Fibroblast of skin of right quadriceps (primary cell): ENCODE measurements at regions not wholly inside any gene's neighbourhood (a gene's known extent, or its start where the extent isn't known, plus 50 kb on each side); places are given as distances from the start of the nearest gene placed in this dataset.

Experiments
- DNase-seq: peaks from one replicate; pipeline ENCODE4 v3.0.0-alpha.2; 2013

DNA sequence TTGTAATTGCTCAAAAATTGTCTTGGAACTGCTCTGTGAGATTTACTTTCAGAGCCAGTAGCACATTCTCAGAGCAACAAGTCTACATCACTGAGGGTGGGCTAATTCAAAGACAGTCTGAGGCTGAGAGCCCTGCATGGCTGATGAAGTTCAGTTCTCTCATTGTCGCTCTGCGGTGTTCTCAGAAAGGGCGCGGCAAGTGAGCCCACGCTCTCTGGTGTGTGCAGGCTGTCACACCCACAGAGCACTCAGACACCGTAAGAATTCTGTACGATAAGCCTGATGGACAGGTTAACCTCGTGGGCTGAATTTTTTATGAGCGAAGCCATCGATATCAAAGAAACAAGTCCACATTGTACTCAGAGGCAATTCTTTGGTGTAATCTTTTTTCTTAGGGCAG lies 557.8 kb downstream of the HACE1 start:
- no peak for DNase-seq

DNA sequence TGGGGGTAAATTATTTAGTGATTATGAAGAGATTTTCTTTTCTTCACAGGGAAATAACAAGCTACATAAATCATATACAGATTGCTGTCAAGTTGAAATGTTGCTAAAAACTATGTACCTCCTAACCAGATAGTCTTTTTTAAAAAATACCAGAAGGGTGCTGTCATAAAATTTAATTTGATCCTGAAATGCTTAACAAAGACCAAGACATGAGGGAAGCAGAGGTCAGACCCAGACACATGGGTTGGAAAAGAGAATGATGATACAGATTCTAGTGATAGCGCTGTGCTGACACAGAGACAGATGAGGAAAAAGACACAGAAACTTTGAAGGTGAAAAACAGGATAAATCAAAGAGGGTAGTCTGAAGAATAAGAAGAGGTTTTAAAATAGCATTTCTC lies 573.1 kb downstream of the HACE1 start:
- no peak for DNase-seq

DNA sequence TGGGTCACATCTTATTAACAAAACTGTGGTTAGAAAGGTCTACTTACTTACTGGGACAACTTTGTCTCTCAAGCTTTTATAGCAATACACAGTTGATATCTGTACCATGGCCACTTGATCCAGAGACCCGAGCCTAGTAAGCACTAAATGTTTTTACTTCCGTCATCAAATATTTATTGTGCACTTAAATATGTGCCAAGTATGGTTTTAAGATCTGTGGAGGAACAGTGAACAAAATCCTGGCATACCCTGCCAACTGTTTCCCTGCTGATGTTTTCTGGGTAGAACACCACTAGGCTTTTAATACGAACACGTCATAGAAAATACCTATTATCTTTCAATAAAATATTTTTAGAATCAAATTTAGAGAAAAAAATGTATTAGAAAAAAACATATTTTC lies 574.8 kb downstream of the HACE1 start:
- no peak for DNase-seq

DNA sequence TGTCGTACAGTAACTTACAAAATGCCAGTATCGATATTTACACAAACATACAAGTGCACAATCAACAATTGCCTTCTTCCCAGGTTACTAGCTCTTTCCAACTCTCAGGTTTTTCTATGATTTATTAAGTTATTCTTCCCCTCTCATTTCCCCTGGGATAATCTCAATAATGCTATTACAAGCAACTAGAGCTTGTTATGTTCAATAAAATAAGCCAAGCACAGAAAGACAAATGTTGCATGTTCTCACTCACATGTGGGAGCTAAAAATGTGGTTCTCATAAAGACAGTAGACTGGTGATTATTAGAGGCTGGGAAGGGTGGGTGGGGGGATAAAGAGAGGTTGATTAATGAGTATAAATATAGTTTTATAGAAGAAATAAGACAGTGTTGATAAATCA lies 577.1 kb downstream of the HACE1 start:
- DNase-seq, result no peak

DNA sequence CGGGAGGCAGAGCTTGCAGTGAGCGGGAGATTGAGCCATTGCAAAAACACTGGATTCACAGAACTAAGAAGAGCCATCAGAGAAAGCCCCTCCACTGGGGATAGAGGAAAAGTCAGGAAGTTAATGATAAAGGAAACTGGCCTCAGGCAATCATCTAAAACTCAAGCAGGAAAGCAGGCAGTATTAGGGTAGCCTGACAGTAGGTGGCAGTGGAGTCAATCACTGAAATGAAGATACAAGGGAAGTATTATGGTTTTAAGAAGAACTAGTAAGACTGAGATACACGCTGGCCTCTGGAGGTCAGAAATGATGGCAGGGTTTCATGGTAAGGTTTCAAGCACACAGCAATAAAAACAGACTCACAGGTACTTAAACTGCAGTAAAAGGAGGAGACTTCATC lies 578.3 kb downstream of the HACE1 start:
- no peak for DNase-seq

DNA sequence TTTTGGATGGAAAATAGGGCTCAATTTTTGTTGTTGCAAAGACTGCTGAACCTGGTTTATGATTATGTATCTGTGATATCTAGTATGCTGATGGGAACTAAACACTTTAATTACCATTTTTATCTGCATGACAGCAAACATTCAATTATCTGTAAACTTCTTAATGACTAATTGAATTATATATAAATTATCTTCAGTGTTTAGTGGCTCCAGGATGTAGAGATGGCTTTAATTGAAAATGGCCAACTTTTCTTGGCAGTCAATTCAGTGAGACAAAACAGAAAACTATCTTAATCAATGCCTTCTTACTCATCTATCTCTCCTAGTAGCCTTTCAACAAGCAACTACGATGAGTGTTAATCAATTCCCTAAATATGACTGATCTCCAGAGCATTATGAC lies 591.3 kb downstream of the HACE1 start:
- DNase-seq, result no peak

DNA sequence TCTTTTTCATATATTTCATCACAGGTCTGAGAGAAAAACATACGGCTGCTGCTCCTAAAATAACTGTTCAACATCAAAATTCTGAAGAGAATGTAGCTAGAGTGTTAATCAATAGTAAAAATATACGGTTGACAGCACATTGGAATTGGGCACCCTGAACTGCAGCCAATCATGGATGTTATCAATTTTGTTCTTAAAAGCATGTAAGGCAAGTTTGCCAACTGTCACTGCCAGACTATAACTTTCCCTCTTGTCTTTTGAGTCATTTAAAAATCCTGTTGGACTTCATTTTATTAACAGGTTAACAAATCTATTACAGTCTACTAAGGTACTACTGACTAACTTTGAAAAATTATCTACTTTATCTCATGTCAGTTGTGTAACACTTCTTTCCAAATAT lies 592.8 kb downstream of the HACE1 start:
- no peak for DNase-seq

DNA sequence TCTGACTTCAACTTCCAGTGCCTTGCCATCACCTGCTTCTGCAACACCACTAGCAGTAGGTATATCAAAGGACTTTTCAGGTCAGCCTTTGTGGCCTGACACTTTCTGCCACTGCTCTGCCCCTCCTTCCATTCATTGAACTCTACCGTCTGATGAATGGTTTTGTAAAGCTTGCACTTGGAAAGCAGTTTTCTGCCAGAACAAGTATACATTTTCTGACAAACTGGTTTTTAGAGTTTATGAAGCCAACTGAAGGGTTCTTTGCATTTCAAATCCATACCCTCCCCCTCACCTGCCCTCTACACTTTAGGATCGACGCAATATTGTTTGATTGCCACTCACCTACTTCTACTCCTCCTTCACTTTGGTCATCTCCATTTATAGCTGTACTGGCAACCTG lies 603.1 kb downstream of the HACE1 start:
- no peak for DNase-seq

DNA sequence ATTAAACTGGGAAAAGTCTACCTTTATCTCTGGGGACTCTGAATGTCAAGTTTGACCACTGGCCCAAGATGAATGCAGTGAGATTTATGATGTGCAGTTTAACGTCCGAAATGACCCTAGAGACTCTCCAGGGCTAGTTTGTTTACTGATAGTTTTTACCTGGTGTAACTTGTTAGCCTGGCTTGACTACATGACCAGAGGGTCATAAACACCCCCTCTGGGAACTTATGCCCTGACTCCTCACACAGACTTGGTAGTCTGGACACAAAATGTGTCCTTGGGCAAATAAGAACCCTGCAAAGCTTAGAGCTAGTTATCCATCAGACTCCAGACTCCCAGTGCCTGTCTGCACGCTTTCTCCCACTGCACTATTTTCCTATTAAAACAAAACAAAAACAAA lies 606.5 kb downstream of the HACE1 start:
- no peak for DNase-seq

DNA sequence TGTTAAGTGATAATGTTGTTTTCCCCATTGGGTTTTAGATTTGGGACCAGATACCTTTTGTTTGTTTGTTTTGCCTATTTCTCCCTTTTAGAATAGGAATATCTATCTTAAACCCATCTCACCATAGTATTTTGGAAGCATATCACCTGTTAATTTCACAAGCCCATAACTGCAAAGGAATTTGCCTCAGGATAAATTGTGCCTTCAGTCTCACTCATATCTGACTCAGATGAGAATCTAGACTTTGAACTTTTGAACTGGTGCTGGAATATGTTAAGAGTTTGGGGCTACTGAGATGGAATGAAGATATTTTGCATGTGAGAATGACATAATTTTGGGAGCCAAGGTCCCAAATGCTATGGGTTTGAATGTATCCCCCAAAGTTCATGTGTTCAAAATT lies 607.4 kb downstream of the HACE1 start:
- no peak for DNase-seq

DNA sequence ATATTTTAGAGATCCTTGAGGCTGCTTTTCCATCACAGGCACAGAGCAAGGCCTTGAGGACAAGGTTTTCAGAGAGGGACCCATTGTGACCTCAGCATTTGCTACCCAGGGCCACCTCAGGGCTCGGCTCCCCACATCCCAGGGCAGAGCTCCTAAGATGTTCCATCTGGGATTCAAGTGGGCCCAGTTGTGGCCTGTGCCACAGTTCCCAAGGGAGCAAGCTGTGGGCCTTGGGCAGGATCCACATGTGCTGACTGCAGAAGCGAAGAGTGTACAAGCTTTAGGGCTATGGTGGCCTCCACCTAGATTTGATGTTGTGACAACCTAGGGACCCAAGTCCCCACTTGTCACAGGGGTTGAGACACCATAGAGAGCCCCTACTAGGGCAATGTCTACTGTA lies 608.1 kb downstream of the HACE1 start:
- DNase-seq, result no peak

DNA sequence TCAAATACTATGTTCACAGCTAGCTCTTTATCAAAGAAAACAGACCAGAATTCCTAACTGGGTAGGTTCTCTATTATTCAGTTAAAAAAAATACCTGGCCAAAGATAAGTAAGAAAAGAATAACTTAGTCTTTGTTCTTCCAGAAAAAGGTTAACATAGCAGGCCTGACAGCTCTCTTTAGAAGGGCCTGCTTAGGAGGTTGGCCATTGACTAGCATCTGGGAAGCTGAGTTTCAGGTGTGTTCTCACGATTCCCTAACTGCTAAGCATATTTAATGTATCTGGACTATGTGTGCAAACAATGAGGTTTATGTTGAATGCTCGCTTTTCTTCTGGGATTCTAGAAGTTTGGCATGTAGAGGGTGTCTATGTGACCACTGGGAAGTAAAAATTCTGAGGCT lies 618.9 kb downstream of the HACE1 start:
- DNase-seq, result no peak

DNA sequence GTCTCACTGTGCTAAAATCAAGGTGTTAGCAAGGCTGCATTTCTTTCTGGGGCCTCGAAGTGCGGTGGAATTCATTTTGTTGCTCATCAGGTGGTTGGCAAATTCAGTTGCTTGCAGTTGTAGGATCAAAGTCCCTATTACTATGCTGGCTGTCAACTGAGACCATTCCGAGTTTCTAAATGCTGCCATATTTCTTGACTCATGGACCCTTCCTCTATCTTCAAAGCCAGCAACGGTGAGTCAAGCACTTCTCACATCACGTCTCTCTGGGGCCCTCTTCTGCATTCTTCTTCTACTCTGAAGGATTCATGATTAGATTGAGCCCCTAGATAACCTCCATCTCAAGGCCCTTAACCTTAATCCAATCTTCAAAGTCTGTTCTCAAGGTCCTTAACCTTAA lies 619.7 kb downstream of the HACE1 start:
- no peak for DNase-seq

DNA sequence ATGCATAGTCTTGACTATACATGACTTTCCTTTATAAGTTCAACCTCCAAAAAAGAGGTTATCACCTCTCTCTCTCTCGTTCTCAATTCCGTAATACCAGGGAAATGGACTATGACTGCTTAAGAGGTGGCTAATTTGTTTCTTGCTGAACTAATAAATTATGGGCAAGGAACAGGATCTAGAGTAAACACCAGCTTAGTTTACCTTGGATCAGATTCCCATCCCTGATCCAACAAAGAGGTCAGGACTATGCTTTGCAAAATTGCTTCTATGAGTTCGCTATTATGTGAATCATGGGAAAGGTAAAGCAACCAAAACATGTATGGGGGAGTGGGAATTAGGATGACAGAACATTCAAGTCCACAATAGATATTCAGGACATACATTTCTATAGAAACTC lies 630.7 kb downstream of the HACE1 start:
- no peak for DNase-seq

DNA sequence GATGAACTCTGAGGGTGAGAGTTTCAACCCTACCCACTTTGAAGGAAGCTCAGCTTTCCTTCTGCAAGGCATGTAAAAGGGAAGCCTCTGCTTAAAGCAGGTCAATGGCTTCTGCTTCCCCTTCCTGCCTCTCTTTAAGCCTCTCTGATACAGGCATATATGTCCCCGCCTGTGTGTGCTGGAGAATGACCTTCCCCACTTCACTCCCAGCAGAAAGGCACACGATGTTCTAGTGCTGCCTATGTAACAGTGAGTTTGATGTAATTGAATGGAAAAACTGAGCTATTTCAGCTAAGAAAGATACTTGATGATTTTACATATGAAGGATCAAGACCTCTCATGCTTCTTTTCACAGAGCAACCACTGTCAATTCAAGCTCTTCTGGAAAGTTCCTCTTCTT lies 632.2 kb downstream of the HACE1 start:
- no peak for DNase-seq

DNA sequence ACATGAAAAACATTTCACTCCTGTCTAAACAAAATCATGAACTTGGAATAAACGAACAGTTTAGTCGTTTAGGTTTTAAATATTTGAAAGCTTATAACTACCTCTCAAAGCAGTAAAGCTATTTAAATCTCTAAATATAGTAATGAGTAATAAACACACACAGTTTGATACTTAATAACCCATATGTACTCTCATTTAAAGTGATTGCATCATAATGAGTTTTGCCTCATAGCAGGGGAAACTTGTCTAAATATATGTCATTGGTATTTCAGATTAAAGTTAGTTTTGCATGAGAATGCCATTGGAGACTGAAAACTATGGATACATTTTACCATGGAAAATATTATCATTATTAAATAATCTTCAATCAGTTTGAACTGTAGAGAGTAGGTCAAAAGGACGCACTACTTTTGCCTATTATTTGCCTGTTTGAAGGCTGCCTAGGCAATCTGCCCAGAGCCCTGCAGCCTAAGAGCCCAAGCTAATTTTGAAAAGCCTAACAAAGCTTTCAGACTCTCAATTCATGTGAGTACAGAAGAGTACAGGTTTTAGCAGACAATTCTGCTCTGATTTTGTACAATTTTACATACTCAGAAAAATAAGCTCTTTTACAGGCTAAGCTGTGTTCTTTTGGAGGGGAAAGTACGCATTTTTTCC lies 632.8 kb downstream of the HACE1 start:
- DNase-seq, result no peak

DNA sequence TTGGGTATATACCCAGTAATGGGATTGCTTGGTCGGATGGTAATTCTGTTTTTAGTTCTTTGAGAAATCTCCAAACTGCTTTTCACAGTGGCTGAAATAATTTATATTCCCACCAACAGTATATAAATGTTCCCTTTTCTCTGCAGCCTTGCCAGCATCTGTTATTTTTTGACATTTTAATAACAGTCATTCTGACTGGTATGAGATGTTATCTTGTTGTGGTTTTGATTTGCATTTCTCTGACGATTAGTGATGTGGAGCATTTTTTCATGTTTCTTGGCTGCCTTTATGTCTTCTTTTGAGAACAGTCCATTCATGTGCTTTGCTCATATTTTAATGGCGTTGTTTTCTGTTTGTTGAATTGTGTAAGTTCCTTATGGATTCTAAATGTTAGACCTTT lies 641.6 kb downstream of the HACE1 start:
- DNase-seq, result peak; percentile 35

DNA sequence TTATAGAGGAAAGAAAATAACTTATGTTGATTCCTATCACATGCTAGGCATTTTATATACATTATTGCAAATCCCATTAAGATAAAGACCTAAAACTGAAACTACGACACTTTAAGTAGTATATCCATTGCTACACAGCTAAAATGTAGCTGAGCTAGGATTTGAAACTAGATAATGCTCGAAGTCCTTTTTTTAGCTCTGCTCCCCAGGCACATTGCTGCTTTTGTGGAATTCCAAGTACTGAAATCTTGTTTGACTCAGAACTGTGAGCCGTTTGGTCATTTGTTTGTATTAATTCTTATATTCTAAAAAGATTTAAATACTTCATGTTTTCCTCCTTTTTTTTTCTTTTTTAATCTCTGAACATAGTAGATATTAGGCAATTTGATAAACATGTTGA lies 644.8 kb downstream of the HACE1 start:
- DNase-seq, result no peak

DNA sequence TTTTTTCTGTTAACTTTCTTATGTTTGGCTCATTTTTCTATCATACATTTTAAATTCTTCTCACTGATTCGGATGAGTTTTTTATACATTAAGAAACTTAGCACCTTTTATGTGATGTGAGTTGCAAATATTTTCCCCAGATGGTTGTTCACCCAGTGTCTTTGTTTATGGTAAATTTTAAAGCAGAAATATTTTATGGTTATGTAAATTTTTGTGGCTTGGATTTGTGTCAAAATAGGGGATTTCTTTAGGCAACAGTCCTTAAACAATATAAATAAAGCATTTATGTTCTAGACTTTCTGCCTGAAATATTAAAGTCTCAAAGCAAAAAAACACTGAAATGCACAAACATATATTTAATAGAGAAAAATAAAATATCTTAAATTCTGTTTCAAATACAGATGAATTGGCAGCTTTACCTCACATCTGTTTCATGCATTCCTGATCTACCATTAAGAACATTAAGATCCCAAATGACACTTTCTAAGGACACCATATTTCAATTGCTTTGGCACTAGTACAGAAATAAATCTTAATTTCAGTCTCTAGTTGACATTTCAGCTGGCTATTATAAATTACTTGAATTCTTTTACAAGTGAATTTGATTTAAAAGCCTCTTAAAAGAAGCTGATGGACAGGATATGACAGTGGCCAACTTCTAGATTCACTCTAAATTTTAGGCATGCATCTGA lies 646.6 kb downstream of the HACE1 start:
- DNase-seq, result peak; percentile 17

DNA sequence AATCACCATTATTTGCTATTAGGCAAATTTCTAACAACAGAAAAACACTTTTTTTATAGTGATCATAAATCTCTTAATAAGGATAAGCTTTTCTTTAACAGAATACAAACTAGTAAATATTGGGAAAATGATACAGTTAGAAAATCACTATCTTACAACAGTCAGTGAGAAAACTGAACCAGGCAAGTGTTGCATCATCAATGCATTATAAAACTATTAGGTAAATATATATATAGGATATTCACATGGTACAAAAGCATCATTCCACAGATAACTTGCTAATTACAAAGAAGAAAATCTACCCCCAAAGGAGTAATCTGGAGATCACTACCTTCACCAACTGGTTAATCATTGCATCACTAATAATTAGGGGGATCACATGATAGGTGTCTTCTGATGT lies 652.1 kb downstream of the HACE1 start:
- DNase-seq, result no peak

DNA sequence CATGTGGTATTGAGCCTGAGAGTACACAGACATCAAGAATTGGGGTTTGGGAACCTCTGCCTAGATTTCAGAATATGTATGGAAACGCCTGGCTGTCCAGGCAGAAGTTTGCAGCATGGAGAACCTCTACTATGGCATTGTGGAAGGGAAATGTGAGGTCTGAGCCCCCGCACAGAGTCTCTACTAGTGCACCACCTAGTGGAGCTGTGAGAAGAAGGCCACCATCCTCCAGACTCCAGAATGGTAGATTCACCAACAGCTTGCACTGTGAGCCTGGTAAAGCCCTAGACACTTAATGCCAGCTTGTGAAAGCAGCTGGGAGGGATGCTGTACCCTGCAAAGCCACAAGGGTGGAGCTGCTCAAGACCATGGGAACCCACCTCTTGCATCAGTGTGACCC lies 658.2 kb downstream of the HACE1 start:
- DNase-seq, result no peak

DNA sequence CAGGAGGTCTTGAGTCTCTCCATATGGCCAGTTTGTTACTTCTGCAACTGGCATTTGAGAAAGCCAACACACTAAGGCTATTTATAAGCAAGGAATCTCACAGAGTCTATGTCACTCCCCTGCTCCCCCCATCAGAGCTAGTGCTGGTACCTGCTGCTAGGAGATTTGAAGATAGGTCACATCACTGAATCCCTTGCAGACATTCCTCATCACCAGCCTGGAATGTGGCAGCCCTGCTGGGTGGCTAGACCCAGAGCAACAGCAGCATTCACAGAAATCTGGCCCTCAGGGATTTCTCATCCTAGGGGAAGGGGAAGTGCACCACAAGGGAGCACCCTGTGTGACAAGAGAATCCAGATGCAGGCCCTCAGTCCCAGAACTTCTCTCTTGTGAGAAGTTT lies 672.1 kb downstream of the HACE1 start:
- DNase-seq, result no peak

DNA sequence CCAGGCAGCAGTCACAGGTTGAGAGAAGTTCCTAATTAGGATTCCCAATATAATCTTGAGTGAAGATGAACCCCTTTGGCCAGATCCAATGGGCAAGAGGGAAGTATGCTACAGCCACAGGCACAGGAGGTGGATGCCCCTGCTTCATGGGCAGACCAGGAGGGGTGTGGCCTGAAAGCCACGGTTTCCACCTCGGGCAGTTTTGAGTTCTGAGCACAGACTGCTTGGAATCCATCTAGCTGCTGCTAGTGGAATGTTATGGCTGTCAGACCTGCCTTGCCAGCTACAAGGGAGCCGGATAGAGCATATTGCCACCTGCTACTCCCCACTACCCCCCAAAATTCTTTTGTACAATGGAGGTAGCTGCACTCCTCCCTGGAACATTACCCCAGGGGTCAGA lies 672.9 kb downstream of the HACE1 start:
- DNase-seq, result no peak

DNA sequence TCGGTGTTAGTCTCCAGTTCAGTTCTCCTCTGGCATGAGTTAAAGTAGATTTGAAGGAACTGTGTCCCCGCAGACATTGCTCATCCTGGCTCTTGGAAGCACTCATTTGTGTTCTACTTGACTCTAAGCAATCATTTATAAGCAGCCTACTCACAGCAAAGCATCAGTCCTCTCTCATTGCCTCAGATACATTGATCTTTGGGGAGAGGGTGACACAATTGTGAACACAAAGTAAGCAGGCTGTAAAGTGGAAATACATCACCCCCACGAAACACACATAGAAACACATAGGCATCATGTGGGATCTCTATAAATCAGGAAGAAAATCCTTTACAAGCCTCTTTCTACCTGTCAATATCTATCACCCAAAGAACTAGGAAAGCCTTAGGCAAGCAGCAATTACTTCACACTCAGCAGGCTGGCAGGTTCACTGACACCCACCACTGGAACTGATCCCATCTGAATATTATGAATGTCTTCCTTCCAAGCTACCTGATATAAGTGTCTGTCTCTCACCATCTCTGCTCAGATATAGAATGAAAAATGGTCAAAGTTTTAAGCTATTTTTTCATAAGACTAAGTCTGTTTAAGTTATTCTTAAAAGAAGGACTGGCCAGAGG lies 675.8 kb downstream of the HACE1 start:
- DNase-seq, result no peak

DNA sequence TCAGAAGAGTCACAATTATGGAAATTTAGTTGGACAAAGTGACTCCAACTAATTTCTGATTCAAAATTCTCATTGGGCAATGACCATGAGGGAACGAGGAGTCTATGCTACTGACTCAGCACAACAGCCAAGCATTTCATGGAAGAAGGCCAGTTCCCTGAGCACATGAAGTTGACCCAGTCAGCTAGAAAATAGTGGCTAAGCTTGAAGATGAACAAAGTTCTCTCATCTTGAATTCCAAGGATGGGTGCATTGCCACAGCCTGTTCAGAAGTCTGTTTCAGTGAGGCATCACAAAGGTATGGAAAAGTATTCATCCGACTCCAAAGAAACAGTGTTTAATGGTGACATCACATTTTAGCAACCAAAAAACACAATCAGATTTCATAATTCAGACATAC lies 676.9 kb downstream of the HACE1 start:
- peak; percentile 66 for DNase-seq
